Muscle layer of duodenum (tissue), 2 donors: ENCODE measurements at regions not wholly inside any gene's neighbourhood (a gene's known extent, or its start where the extent isn't known, plus 50 kb on each side); places are given as distances from the start of the nearest gene placed in this dataset.

Experiments used
- H3K27ac ChIP-seq: one replicate; pipeline ENCODE4 v1.7.0; 2013; ENCODE audit warnings: mild to moderate bottlenecking, low read length
- H3K27me3 ChIP-seq: one replicate; pipeline ENCODE4 v1.7.0; 2013; ENCODE audit warnings: low read depth, mild to moderate bottlenecking, control low read depth, low read length
- H3K36me3 ChIP-seq, 2 donors: one replicate each; pipeline ENCODE4 v1.7.0; 2013; ENCODE audit warnings: low read length in 2 of 2, control low read depth in 1 of 2, mild to moderate bottlenecking in 1 of 2; ENCODE audit not compliant: insufficient read depth in 2 of 2, control insufficient read depth in 1 of 2
- H3K4me1 ChIP-seq, 2 donors: one replicate each; pipeline ENCODE4 v1.7.0; 2013; ENCODE audit warnings: low read length in 2 of 2, mild to moderate bottlenecking in 2 of 2, control low read depth in 1 of 2, moderate library complexity in 1 of 2; ENCODE audit not compliant: insufficient read depth in 2 of 2, control insufficient read depth in 1 of 2
- H3K4me3 ChIP-seq, 2 donors: one replicate each; pipeline ENCODE4 v1.7.0; 2013; ENCODE audit warnings: low read length in 2 of 2, low read depth in 1 of 2, mild to moderate bottlenecking in 1 of 2
- H3K9me3 ChIP-seq, 2 donors: one replicate each; pipeline ENCODE4 v1.7.0; 2013; ENCODE audit warnings: low read length in 2 of 2, control low read depth in 1 of 2, mild to moderate bottlenecking in 1 of 2; ENCODE audit not compliant: control insufficient read depth in 1 of 2
- donor health status: healthy.

- no peak overlapping the region for H3K4me3 ChIP-seq
- no peaks in the 10 kb centered on the region for H3K27me3 ChIP-seq
- H3K36me3 ChIP-seq = peaks cover 0 to 34% of the 10 kb centered on the region in 2 donors
- peaks cover 0 to 2% of the 10 kb centered on the region in 2 donors for H3K9me3 ChIP-seq
- H3K27ac ChIP-seq = no peak overlapping the region
- H3K4me1 ChIP-seq = no peaks in the 10 kb centered on the region
Observed at GRCh38 chr19:5234412-5234811, 106.2 kb downstream of the PTPRS start.

- Histone ChIP-seq H3K4me1 (no peaks in the 10 kb centered on the region), H3K36me3 (peaks cover 0 to 26% of the 10 kb centered on the region in 2 donors), H3K27ac (no peak overlapping the region), H3K27me3 (no peaks in the 10 kb centered on the region), H3K4me3 (no peak overlapping the region), H3K9me3 (peaks cover 0 to 2% of the 10 kb centered on the region in 2 donors)
Observed at GRCh38 chr19:5232798-5233505, 107.7 kb downstream of the PTPRS start.

GRCh38 chr19:5231857-5232678, 108.5 kb downstream of the PTPRS start:
- peaks cover 0 to 2% of the 10 kb centered on the region in 2 donors for H3K9me3 ChIP-seq
- H3K27me3 ChIP-seq = no peaks in the 10 kb centered on the region
- H3K4me3 ChIP-seq = no peak overlapping the region
- H3K27ac ChIP-seq = no peak overlapping the region
- H3K4me1 ChIP-seq = no peaks in the 10 kb centered on the region
- peaks cover 0 to 22% of the 10 kb centered on the region in 2 donors for H3K36me3 ChIP-seq

- H3K4me3 ChIP-seq = no peak overlapping the region
- H3K36me3 ChIP-seq = peaks cover 0 to 19% of the 10 kb centered on the region in 2 donors
- peaks cover 0 to 2% of the 10 kb centered on the region in 2 donors for H3K9me3 ChIP-seq
- no peak overlapping the region for H3K27ac ChIP-seq
- no peaks in the 10 kb centered on the region for H3K27me3 ChIP-seq
- H3K4me1 ChIP-seq = no peaks in the 10 kb centered on the region
Observed at GRCh38 chr19:5230730-5231555, 109.7 kb downstream of the PTPRS start.

- H3K4me1 ChIP-seq = no peaks in the 10 kb centered on the region
- H3K9me3 ChIP-seq = peaks cover 0 to 2% of the 10 kb centered on the region in 2 donors
- H3K27me3 ChIP-seq = no peaks in the 10 kb centered on the region
- H3K4me3 ChIP-seq = no peak overlapping the region
- H3K36me3 ChIP-seq = peaks cover 0 to 25% of the 10 kb centered on the region in 2 donors
- no peak overlapping the region for H3K27ac ChIP-seq
Observed at GRCh38 chr19:5229778-5230335, 110.8 kb downstream of the PTPRS start.

- peaks cover 0 to 28% of the 10 kb centered on the region in 2 donors for H3K36me3 ChIP-seq
- no peaks in the 10 kb centered on the region for H3K27me3 ChIP-seq
Observed at GRCh38 chr19:5228932-5229777, 111.5 kb downstream of the PTPRS start.

GRCh38 chr19:5228490-5228889, 112.1 kb downstream of the PTPRS start:
- Histone ChIP-seq H3K9me3 (peaks cover 0 to 2% of the 10 kb centered on the region in 2 donors), H3K4me3 (no peak overlapping the region), H3K36me3 (peaks cover 0 to 28% of the 10 kb centered on the region in 2 donors), H3K27me3 (no peaks in the 10 kb centered on the region), H3K4me1 (no peaks in the 10 kb centered on the region), H3K27ac (no peak overlapping the region)

More at GRCh38 chr19:5228932-5229777, 111.5 kb downstream of the PTPRS start:
- Histone ChIP-seq H3K4me1 (no peaks in the 10 kb centered on the region), H3K4me3 (no peak overlapping the region), H3K27ac (no peak overlapping the region), H3K9me3 (peaks cover 0 to 2% of the 10 kb centered on the region in 2 donors)

GRCh38 chr19:5225486-5226345, 114.9 kb downstream of the PTPRS start:
- Histone ChIP-seq H3K4me1 (no peaks in the 10 kb centered on the region), H3K4me3 (no peak overlapping the region), H3K9me3 (no peaks in the 10 kb centered on the region), H3K36me3 (peaks cover 4 to 41% of the 10 kb centered on the region in 2 donors), H3K27me3 (no peaks in the 10 kb centered on the region), H3K27ac (no peak overlapping the region)

GRCh38 chr19:5224480-5224879, 116.1 kb downstream of the PTPRS start:
- Histone ChIP-seq H3K36me3 (peaks cover 5 to 47% of the 10 kb centered on the region in 2 donors), H3K27me3 (no peaks in the 10 kb centered on the region), H3K27ac (no peak overlapping the region)

More at GRCh38 chr19:5224480-5224879, 116.1 kb downstream of the PTPRS start:
- H3K9me3 ChIP-seq = no peaks in the 10 kb centered on the region
- H3K4me1 ChIP-seq = no peaks in the 10 kb centered on the region
- no peak overlapping the region for H3K4me3 ChIP-seq
